GM19463 (cell line): ENCODE measurements at regions not wholly inside any gene's neighbourhood (a gene's known extent, or its start where the extent isn't known, plus 50 kb on each side); places are given as distances from the start of the nearest gene placed in this dataset.

Experiments used
- ATAC-seq: cut with Tn5 transposase; IDR thresholded peaks from one replicate; pipeline ENCODE4 v1.9.1; 2021; ENCODE audit warnings: mild to moderate bottlenecking, moderate library complexity; ENCODE audit not compliant: unreplicated experiment

DNA sequence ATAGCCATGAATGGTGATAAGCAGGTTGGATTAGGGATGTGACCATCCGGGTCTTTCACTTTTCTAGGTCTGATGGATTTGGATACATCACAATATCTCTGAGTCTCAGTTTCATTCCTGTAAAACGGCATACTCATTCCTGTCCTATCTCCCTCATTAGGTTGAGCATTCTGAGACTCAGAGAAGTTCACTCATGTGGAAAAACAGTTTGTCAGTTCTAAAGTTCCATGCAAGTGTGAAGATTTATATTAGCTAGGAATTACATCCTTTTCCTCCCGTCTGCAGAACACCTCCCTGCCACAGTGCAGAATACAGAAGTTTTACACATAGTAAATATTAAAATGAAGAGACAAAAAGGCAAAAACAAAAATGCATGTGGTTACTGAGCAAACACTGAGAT is 94.2 kb upstream of the SLC25A13 start:
- no peak for ATAC-seq

DNA sequence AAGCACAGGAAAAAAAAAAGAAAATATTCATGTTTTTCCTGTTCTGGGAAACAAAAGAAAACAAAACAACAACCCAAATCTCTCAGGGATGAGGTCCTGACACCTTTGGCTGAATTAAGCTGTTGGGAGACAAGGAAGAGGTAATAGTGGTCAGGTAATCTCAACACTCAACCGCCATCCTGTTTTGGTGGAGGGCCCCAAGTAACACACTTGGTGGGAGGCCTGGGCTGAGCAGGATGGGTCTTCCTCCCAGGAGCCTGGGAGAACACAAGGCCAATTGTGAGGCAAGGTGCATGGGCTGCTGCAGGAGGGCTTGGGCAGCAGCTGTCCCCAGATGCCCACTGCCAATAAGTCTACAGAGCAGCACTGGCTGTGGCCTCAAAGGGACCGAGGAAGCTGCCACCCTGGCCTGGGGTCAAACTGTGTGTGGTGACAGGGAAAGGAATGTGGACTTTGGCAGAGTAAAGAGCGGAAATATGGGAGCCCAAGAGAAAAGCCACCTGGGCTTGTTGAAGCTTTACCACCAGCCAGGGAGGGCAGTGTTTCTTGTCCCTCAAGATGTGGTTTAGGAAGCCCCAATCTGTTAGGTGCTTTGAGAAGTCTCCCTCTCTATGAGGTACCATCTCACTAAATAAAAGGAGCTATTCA is 93.5 kb upstream of the SLC25A13 start:
- no peak for ATAC-seq

DNA sequence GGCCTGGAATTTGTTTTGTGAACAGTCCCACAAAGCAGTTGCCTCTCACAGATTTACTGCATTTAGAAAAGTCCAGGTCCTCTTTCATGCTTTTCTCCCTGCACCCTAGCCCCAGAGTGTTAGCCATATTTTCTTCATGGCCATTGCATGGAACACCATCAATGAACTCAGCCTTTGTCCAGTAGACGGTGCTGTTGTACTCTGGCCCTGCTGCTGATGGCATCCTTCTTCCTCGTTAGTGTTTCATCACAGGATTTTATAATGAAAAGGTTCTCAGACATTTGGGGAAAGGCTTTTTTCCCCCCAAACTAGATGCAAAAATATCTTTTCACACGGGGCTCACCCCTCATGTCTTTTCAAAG is 93.0 kb upstream of the SLC25A13 start:
- ATAC-seq = no peak

DNA sequence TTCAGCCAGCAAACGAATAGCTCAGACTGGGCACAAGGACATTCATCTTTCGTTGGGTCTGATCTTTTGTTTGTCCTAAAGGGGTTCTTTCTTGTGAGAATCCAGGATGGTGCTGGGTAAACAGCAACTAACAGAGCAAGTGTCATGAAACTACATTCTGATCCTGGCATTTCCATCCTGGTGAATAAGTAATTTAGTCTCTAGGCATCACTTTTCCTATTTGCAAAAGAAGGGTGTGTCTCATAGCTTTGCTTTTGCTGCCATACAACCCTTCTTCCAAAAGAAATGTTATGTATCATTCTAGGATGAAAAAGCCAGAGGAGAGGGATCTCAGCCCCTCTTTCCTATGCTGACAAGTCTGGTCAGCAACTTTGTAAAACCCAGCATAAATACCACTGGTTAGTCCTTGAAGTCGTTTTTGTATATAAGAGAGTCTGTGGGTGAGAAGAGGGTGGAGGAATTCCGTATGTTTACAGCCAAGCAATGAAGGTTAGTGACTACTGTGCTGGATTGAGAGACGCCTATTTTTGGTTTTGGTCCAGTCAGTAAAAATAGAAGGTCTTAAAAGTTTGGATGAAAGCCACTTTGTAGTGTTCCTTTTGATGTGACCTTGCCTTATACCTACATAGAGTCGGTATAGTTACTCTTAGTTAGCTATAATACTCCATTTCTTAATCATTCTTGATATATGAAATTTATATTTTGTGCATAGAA is 88.4 kb upstream of the SLC25A13 start:
- ATAC-seq = no peak

DNA sequence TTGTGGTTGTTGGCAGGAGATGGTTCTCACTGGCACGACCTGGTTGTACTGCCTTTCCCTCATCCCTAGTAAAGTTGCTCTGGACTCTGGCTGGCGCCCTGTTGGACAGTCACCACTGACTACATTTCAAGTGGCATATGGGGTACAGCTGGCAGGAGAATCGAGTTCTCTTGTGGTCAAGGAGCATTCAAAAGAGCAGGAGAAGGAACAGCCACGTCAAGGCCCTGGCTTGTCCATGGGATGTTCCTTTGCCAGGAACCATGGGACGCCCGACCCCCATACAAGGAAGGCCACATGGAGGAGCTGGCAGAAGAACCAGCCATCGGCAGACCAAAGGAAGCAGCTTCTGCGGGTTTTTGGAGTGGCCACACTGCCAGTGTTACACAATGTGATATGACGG is 87.0 kb upstream of the SLC25A13 start:
- no peak for ATAC-seq

DNA sequence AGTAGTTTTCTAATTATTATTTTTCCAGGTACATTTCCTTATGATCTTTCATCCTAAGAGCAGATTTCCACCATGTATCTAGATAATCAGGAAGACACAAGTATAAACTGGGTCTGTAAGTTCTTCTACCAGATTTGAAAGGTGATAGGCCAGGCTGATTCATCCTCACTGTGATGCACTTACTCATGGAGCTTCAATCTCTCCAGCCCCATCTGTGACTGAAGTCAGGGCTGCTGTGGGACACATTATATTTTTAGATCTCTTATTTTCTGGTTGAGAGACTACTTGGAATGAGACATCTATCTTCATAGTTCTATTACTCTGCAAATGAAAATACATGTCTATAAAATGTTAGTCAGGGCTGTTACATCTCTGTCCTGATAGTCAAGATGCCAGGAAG is 85.5 kb upstream of the SLC25A13 start:
- no peak for ATAC-seq

DNA sequence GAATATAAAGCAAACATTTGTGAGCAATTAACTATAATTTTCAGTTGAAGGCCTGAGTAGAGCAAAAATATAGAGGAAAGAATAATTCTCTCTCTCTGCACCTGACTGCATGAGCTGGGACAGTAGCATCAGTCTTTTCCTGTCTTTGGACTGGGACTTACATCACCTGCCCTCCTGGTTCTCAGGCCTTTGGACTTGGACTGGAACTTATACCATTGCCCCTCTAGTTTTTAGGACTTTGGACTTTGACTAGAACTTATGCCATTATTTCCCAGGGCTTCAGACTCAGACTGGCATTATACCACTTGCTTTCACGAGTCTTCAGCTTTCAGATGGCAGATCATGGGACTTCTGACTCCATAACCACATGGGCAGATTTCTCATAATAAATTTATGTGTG is 81.0 kb upstream of the SLC25A13 start:
- ATAC-seq = no peak

DNA sequence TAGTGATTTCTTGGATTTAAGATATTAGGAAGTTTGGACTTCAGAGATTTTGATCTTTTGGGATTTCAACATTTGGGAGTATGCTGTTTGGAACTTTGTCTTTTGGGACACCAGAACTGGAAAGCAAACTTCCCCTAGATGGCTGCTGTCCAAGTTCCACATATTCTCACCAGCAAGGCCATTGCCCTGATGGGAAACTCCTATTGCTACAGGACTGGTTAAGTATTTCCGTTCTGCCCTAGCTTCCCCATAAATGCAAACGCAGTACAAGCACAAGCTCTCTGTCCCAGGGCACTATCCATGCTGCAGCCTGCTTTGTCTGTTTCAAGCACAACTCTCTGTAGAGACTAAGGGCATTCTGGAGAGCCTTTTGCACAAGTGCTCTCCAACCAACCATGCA is 79.3 kb upstream of the SLC25A13 start:
- ATAC-seq = no peak

DNA sequence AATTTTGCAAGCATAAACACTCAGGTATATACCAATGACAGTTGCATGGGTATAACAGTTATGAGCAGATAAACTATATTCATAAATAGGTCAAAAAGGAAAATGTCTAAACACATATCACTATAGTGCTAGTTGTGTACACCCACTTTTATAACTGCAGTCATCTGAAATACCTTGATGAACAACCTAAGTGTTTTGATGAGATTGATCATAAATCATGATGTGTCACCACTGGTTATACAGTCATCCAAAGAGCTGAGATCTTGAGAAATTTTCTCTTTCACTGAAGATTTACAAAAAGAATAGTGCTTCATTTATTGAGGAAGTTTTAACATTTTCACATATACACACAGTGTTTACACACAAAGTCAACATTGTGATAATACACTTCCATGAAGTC is 78.6 kb upstream of the SLC25A13 start:
- ATAC-seq = no peak

DNA sequence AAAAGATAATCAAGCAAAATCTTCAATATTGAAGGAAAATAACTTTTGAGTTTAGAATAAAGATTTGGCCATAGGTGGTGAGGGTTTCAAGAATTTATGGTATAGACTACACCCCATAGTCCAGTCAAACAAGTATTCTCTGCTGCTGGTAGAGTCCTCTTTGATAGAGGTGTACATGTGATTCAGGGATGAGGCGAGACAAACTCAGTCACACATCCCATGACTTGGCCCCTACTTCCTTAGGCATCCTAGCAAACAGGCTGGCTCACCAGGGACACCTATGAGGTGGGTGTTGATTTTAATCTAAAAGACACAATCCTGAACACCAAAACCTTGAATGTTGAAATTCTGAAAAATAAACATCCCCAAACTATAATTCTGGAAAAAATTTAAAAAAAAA is 78.1 kb upstream of the SLC25A13 start:
- no peak for ATAC-seq

DNA sequence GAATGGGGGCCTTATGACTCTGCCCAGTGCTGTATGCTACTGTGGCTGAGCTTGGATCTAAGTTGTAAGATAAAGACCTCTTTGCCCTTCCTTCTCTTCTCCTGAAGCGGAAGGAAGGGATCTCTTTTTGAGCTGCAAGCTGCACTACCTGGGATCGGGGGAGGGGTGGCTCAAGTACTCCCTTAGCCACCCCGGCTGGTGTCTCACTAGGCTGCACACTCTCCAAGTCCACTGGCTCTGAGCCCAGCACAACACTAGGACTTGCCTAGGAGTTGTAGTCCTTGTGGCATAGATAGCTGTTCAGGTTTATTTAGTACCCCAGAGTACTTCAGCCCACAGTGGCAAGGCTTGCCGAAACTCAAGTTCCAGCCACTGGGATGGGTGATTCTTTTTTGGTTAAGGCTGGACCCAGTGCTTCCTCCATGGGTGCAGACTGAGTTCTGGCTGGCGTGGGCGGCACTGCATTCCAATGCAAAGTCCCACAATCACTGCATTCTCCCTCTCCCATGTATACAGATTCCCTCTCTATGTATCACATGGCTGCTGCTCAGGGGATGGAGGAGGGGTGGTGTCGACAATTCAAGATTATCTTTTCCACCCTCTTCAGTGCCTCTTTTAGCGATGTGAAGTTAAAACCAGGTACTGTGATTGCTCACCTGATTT is 76.2 kb upstream of the SLC25A13 start:
- ATAC-seq = no peak

DNA sequence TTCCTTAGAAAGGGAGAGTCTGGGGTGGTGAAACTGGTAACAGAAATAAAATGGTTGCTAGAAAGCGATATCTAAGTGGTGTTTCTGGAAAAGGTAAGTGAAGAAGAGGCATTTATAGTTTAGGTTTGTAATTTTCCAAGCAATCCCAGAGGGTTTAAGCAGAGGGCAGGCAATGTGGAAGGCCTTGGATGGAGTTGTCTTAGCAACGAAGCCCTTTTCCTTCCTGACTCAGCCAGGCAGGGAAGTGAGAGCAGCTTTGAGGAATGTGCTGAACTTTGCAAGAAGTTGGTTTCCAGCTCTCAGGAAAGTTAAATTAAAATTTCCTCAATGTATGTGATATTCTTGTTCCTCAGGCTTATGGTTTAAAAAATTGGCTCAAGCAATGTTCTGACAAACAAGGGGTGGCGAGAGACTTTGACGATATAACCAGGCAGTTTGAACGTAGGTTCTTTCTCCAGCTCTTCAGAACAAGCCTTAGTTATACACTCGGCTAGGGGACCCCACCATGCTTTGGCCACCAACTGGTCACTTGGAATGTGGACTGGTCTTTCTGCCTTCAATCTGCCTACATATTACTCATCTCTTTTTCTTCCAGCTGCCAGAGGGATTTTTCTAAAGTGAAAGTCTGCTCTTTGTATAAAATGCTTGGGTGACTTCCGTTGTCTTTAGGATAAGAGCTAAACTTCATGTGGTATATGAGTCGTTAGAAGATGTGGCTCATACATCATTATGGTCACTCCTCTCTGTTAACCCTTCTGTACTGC is 66.9 kb upstream of the SLC25A13 start:
- ATAC-seq = no peak

DNA sequence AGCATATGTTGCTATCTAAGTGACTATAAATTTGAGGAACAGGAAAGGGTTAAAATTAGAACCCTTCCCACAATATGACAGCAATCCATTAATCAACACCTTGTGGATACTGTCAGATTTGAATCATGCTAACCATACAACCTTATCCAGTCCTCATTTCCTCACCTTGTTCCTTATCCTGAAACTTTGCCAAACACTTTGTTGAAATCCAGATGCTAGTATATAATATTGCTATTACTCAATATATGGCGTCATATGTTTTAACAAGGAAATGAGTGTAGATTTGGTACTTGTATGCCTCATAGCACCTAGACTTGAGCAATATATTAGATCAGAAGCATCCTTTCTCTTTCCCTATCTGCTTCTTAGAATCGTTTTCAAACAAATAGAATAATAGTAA is 66.3 kb upstream of the SLC25A13 start:
- ATAC-seq = no peak

DNA sequence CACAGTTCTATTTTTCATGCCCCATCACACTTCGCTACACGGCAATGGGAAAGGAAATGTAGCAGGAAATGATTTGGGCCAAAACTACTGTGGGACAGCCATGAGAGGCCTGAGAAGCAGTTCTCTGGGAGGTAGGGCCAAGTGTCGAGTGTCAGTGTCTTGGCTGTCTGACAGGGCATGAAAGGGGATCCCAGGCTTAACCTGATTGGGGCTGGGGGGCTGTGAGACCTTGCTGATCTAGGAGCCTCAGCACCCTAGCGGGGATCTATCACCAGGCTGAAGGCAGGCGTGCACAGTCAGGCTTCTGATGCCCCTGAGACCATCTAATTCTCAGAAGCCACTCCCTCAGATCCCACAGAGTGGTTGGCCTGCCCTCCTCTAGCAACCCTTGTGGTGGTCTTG is 58.2 kb upstream of the SLC25A13 start:
- no peak for ATAC-seq

DNA sequence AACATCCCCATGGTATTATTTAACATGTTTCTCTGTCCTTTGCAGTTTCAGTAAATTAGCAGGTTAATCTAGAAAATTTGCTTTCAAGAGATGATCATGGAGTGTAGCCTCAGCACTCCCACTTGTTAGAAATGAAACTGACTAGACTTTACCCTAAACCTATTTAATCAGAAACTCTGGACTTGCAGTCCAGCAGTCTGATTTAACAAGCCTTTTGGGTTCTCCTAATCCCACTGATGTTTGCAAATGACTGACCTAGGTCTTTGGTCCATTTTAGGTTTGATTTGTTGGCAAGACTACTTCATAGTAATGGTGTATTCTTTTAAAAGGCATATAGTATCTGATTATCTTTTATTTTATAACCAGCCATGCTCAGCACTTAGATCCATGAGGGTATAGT is 55.5 kb upstream of the SLC25A13 start:
- no peak for ATAC-seq
